OCI-LY1 (cell line): ENCODE measurements at regions not wholly inside any gene's neighbourhood (a gene's known extent, or its start where the extent isn't known, plus 50 kb on each side); places are given as distances from the start of the nearest gene placed in this dataset.

Source experiments
- H2AFZ ChIP-seq: fragments of 200-600 bp; sonication (generic), shearing (Covaris generic); 2 replicates; pipeline ENCODE4 v1.6.0; 2014; ENCODE audit warnings: antibody characterized with exemption, mild to moderate bottlenecking, low read length
- H3F3A ChIP-seq: fragments of 200-600 bp; sonication (generic), shearing (Covaris generic); 2 replicates; pipeline ENCODE4 v1.6.0; 2014; ENCODE audit warnings: mild to moderate bottlenecking, antibody characterized with exemption, low read length, moderate library complexity; ENCODE audit not compliant: insufficient read depth
- H3K27ac ChIP-seq: fragments of 200-600 bp; sonication (generic); 2 replicates; pipeline ENCODE4 v1.5.1; 2014; ENCODE audit warnings: low read length, mixed run types, mild to moderate bottlenecking, low read depth; ENCODE audit not compliant: poor library complexity, severe bottlenecking
- H3K27me3 ChIP-seq: fragments of 200-600 bp; sonication (generic); 2 replicates; pipeline ENCODE4 v1.6.0; 2014; ENCODE audit warnings: antibody characterized with exemption, mild to moderate bottlenecking, low read length, moderate library complexity; ENCODE audit not compliant: insufficient read depth
- H3K36me3 ChIP-seq: fragments of 200-600 bp; sonication (generic); 2 replicates; pipeline ENCODE4 v1.6.1; 2014; ENCODE audit warnings: mild to moderate bottlenecking, antibody characterized with exemption, low read length, moderate library complexity, mixed read lengths; ENCODE audit not compliant: insufficient read depth
- H3K4me1 ChIP-seq: fragments of 200-600 bp; sonication (generic); 2 replicates; pipeline ENCODE4 v1.5.1; 2014; ENCODE audit warnings: mild to moderate bottlenecking, low read length, moderate library complexity; ENCODE audit not compliant: insufficient read depth, severe bottlenecking
- H3K4me2 ChIP-seq: fragments of 200-600 bp; sonication (generic), shearing (Covaris generic); 2 replicates; pipeline ENCODE4 v1.6.1; 2014; ENCODE audit warnings: low read length
- H3K4me3 ChIP-seq: fragments of 200-600 bp; sonication (generic); 2 replicates; pipeline ENCODE4 v1.5.1; 2014; ENCODE audit warnings: low read length, low read depth, mild to moderate bottlenecking, mixed read lengths; ENCODE audit not compliant: poor library complexity, severe bottlenecking
- H3K79me2 ChIP-seq: fragments of 200-600 bp; shearing (Covaris generic); 2 replicates; pipeline ENCODE4 v1.6.1; 2016; ENCODE audit warnings: mixed run types, low read length, mixed read lengths; ENCODE audit not compliant: insufficient read depth
- H3K9ac ChIP-seq: fragments of 200-600 bp; sonication (generic), shearing (Covaris generic); 2 replicates; pipeline ENCODE4 v1.6.1; 2014; ENCODE audit warnings: mild to moderate bottlenecking, low read length, mixed read lengths
- H3K9me2 ChIP-seq: fragments of 200-600 bp; sonication (generic), shearing (Covaris generic); 2 replicates; pipeline ENCODE4 v1.6.1; 2014; ENCODE audit warnings: low read depth, mild to moderate bottlenecking, low read length, mixed read lengths
- H3K9me3 ChIP-seq: fragments of 200-600 bp; shearing (Covaris generic); 2 replicates; pipeline ENCODE4 v1.6.1; 2014; ENCODE audit warnings: low read length, mixed read lengths
- H4K20me1 ChIP-seq: fragments of 200-600 bp; sonication (generic), shearing (Covaris generic); 2 replicates; pipeline ENCODE4 v1.6.0; 2016; ENCODE audit warnings: mild to moderate bottlenecking, low read length; ENCODE audit not compliant: insufficient read depth
- EZH2 ChIP-seq: fragments of 200-600 bp; sonication (generic), shearing (Covaris generic); IDR thresholded peaks from 2 replicates; pipeline ENCODE4 v1.8.0; 2017; ENCODE audit warnings: borderline replicate concordance, mixed run types, mild to moderate bottlenecking, antibody characterized with exemption, low read length, moderate library complexity, mixed read lengths
- TF ChIP-seq, protein P1 (sequence below): fragments of 200-600 bp; sonication (generic), shearing (Covaris generic); IDR thresholded peaks from 2 replicates; pipeline ENCODE4 v1.5.1; 2017; ENCODE audit warnings: mild to moderate bottlenecking, antibody characterized with exemption, low read length, moderate library complexity, mixed read lengths

DNA sequence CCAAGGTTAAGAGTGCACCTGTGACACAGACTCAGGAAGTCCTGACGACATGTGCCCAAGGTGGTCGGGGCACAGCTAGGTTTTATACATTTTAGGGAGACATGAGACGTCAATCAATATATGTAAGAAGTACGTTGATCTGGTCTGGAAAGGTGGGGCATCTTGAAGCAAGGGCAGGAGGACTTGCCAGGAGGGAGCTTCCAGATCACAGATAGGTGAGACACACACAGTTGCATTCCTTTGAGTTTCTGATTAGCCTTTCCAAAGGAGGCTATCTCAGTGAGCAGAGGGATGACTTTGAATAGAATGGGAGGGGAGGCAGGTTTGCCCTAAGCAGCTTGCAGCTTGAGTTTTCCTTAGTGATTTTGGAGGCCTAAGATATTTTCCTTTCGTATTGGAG, 257.4 kb downstream of the CGGBP1 start:
- no peak overlapping the region for H2AFZ ChIP-seq
- H3K9me3 ChIP-seq = no peaks in the 10 kb centered on the region
- H3F3A ChIP-seq = no peaks in the 10 kb centered on the region
- H3K79me2 ChIP-seq = no peaks in the 10 kb centered on the region
- H3K4me1 ChIP-seq = no peaks in the 10 kb centered on the region
- H3K27ac ChIP-seq = no peak overlapping the region
- no peaks in the 10 kb centered on the region for H3K27me3 ChIP-seq
- H3K4me2 ChIP-seq = no peak overlapping the region
- H3K4me3 ChIP-seq = no peak overlapping the region
- H3K9ac ChIP-seq = no peak overlapping the region
- no peaks in the 10 kb centered on the region for H3K9me2 ChIP-seq
- H3K36me3 ChIP-seq = no peaks in the 10 kb centered on the region
- H4K20me1 ChIP-seq = no peaks in the 10 kb centered on the region
- TF ChIP-seq, protein P1, sequence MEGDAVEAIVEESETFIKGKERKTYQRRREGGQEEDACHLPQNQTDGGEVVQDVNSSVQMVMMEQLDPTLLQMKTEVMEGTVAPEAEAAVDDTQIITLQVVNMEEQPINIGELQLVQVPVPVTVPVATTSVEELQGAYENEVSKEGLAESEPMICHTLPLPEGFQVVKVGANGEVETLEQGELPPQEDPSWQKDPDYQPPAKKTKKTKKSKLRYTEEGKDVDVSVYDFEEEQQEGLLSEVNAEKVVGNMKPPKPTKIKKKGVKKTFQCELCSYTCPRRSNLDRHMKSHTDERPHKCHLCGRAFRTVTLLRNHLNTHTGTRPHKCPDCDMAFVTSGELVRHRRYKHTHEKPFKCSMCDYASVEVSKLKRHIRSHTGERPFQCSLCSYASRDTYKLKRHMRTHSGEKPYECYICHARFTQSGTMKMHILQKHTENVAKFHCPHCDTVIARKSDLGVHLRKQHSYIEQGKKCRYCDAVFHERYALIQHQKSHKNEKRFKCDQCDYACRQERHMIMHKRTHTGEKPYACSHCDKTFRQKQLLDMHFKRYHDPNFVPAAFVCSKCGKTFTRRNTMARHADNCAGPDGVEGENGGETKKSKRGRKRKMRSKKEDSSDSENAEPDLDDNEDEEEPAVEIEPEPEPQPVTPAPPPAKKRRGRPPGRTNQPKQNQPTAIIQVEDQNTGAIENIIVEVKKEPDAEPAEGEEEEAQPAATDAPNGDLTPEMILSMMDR = no peak
- no peak for TF ChIP-seq EZH2

DNA sequence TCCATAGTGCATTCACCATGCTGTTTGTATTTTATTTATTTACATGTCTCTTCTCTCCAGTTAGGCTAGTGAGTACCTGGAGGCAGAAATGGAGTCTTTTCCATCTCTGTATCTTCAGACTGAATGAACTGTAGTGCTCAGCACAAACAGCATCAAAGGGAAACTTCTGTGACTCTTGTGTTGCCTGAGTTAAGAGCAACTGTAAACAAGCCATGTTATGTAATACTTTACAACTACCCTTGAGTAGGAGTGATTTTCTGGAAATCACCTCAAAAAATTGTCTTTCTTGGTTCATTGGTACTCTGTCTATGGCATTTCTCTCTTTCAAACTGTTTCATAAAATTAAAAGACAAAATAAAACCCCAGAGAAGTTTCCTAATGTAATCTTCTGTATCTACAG, 258.3 kb downstream of the CGGBP1 start:
- H3K4me3 ChIP-seq = no peak overlapping the region
- H3K36me3 ChIP-seq = no peaks in the 10 kb centered on the region
- H3K9ac ChIP-seq = no peak overlapping the region
- no peak overlapping the region for H3K4me2 ChIP-seq
- no peak overlapping the region for H2AFZ ChIP-seq
- no peaks in the 10 kb centered on the region for H3F3A ChIP-seq
- no peaks in the 10 kb centered on the region for H3K9me3 ChIP-seq
- H3K79me2 ChIP-seq = no peaks in the 10 kb centered on the region
- H3K27me3 ChIP-seq = no peaks in the 10 kb centered on the region
- H4K20me1 ChIP-seq = no peaks in the 10 kb centered on the region
- no peak overlapping the region for H3K27ac ChIP-seq
- TF ChIP-seq EZH2 = no peak
- TF ChIP-seq, protein P1 = no peak
- H3K9me2 ChIP-seq = no peaks in the 10 kb centered on the region
- H3K4me1 ChIP-seq = no peaks in the 10 kb centered on the region

DNA sequence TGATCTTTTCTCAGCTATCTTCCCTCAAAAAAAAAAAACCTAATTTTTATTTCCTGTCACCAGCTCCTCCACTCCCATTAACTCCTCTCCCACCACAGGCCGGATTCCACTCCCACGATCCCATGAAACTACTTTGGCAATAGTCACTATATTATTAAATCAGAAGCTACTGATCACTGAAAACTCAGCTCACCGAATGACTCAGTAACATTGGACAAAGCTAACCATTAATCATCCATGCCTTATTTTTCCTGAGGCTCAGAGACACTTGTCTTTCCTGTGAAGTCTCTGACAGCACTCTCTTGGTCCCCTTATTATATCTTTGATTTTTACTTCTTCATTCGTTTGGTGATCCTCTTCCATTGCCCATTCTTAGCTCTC, 260.2 kb downstream of the CGGBP1 start:
- H3K4me2 ChIP-seq = no peak overlapping the region
- no peaks in the 10 kb centered on the region for H3K9me2 ChIP-seq
- H3K9ac ChIP-seq = no peak overlapping the region
- no peaks in the 10 kb centered on the region for H3K79me2 ChIP-seq
- no peak overlapping the region for H3K4me3 ChIP-seq
- H3K36me3 ChIP-seq = no peaks in the 10 kb centered on the region
- H3F3A ChIP-seq = no peaks in the 10 kb centered on the region
- no peaks in the 10 kb centered on the region for H4K20me1 ChIP-seq
- H3K9me3 ChIP-seq = no peaks in the 10 kb centered on the region
- H2AFZ ChIP-seq = no peak overlapping the region
- H3K27me3 ChIP-seq = no peaks in the 10 kb centered on the region
- TF ChIP-seq EZH2 = no peak
- TF ChIP-seq, protein P1 = no peak
- no peak overlapping the region for H3K27ac ChIP-seq
- no peaks in the 10 kb centered on the region for H3K4me1 ChIP-seq
